Esophagus muscularis mucosa (tissue), 4 donors: ENCODE measurements at regions not wholly inside any gene's neighbourhood (a gene's known extent, or its start where the extent isn't known, plus 50 kb on each side); places are given as distances from the start of the nearest gene placed in this dataset.

Source experiments
- DNase-seq: peaks from one replicate; pipeline ENCODE4 v3.0.0-alpha.2; 2017; ENCODE audit errors: extremely low spot score
- H3K27ac ChIP-seq, 4 donors: fragments of 200-600 bp; sonication (generic); replicated peaks in 1 of 4; 1 replicate in 3 of 4; 2 replicates in 1 of 4; pipeline ENCODE4 v1.5.1; 2016 to 2019; ENCODE audit warnings: mild to moderate bottlenecking in 1 of 4
- H3K27me3 ChIP-seq, 4 donors: fragments of 200-600 bp; sonication (generic); one replicate each; pipeline versions ENCODE4 v1.5.1 to v1.6.0; 2016 to 2019
- H3K36me3 ChIP-seq, 4 donors: fragments of 200-600 bp; sonication (generic); one replicate each; pipeline ENCODE4 v1.5.1; 2016 to 2019
- H3K4me1 ChIP-seq, 4 donors: fragments of 200-600 bp; sonication (generic); one replicate each; pipeline ENCODE4 v1.5.1; 2016 to 2019
- H3K4me3 ChIP-seq, 4 donors: fragments of 200-600 bp; sonication (generic); 1 replicate in 2 of 4; 2 replicates in 2 of 4; pipeline ENCODE4 v1.5.1; 2016 to 2019; ENCODE audit warnings: mild to moderate bottlenecking in 4 of 4, moderate library complexity in 1 of 4
- H3K9me3 ChIP-seq, 4 donors: fragments of 200-600 bp; sonication (generic); 1 replicate in 3 of 4; 2 replicates in 1 of 4; pipeline ENCODE4 v1.5.1; 2016 to 2019
- CTCF ChIP-seq, 3 experiments: fragments of 200-600 bp in 2 of 3; fragments of 450-650 bp in 1 of 3; sonication (generic) in 2 of 3; IDR thresholded peaks; one replicate each; pipeline ENCODE4 v1.5.1; 2017 to 2019; ENCODE audit warnings: antibody characterized with exemption in 3 of 3, mild to moderate bottlenecking in 2 of 3, moderate library complexity in 1 of 3
- EP300 ChIP-seq: sonication (generic); formaldehyde crosslinking; IDR thresholded peaks from one replicate; pipeline ENCODE4 v1.6.1; 2017; ENCODE audit warnings: antibody characterized with exemption
- POLR2A ChIP-seq: fragments of 450-650 bp; IDR thresholded peaks from one replicate; pipeline ENCODE4 v1.6.1; 2017; ENCODE audit warnings: antibody characterized with exemption, moderate library complexity, mild to moderate bottlenecking, low read depth
- POLR2AphosphoS5 ChIP-seq, 2 donors: sonication (generic); formaldehyde crosslinking; IDR thresholded peaks; one replicate each; pipeline ENCODE4 v1.6.1; 2017; ENCODE audit warnings: antibody characterized with exemption in 2 of 2
- WGBS: methylation state at CpG from one replicate; pipeline ENCODE4 v1.1.5; 2018; 5-methylcytosine and 5-hydroxymethylcytosine counted together
- intact Hi-C: fragments of 100-400 bp; cut with DNase I; formaldehyde crosslinking; loops from one replicate; pipeline ENCODE4 v1.15.1; 2023

DNA sequence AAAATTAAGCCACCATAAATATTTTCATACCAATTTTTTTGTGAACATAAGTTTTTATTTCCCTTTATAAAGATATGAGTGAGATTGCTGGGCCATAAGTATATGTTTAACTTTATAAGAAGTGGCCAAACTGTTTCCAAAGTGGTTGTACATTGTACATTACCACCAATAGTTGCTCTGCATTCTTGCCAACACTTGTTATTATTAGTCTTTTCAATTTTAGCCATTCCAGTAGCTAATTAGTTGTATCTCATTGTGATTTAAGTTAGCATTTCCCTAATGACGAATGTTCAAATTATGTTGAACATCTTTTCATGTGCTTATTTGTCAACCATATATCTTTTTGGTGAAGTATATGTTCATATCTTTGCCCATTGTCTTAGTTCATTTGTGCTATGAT, 64.0 kb upstream of the DNAH14 start:
- 72% methylated on average over 1 of the region's 1 CpG for WGBS
- peaks cover 0 to 5% (median 0%) of the 10 kb centered on the region in 4 donors for H3K27me3 ChIP-seq
- H3K4me3 ChIP-seq, result no peak overlapping the region
- H3K36me3 ChIP-seq, result no peaks in the 10 kb centered on the region
- no peak for DNase-seq
- H3K4me1 ChIP-seq, result no peaks in the 10 kb centered on the region
- intact Hi-C loops, result no loop called here
- peaks cover 0 to 20% (median 4%) of the 10 kb centered on the region in 4 donors for H3K9me3 ChIP-seq
- no peak for TF ChIP-seq POLR2A
- no peak for TF ChIP-seq CTCF (IDR thresholded peaks at IDR 0.05)
- no peak for TF ChIP-seq POLR2AphosphoS5 (IDR thresholded peaks at IDR 0.05)
- no peak for TF ChIP-seq EP300
- H3K27ac ChIP-seq, result no peak overlapping the region

- DNase-seq, result no peak
- Histone ChIP-seq H3K27ac (no peak overlapping the region), H3K27me3 (peaks cover 0 to 5% (median 0%) of the 10 kb centered on the region in 4 donors), H3K9me3 (peaks cover 0 to 20% (median 4%) of the 10 kb centered on the region in 4 donors), H3K4me3 (no peak overlapping the region), H3K4me1 (no peaks in the 10 kb centered on the region), H3K36me3 (no peaks in the 10 kb centered on the region)
- TF ChIP-seq POLR2A (no peak), EP300 (no peak), POLR2AphosphoS5 (IDR thresholded peaks at IDR 0.05) (no peak), CTCF (IDR thresholded peaks at IDR 0.05) (no peak)
- intact Hi-C loops, result no loop called here
Observed at GRCh38 chr1:224866940-224867339, 62.5 kb upstream of the DNAH14 start.

- DNase-seq, result no peak
- Histone ChIP-seq H3K4me3 (no peak overlapping the region), H3K36me3 (no peaks in the 10 kb centered on the region), H3K27me3 (peaks cover 0 to 5% (median 0%) of the 10 kb centered on the region in 4 donors), H3K27ac (no peak overlapping the region), H3K9me3 (peaks cover 0 to 20% (median 4%) of the 10 kb centered on the region in 4 donors), H3K4me1 (peaks cover 0 to 3% (median 0%) of the 10 kb centered on the region in 4 donors)
- TF ChIP-seq POLR2AphosphoS5 (IDR thresholded peaks at IDR 0.05), result no peak
- TF ChIP-seq POLR2A, result no peak
- no peak for TF ChIP-seq CTCF (IDR thresholded peaks at IDR 0.05)
- no peak for TF ChIP-seq EP300
- intact Hi-C loops, result no loop called here
Observed at GRCh38 chr1:224867715-224868114, 61.8 kb upstream of the DNAH14 start.

GRCh38 chr1:224872832-224873433, 56.5 kb upstream of the DNAH14 start:
- Histone ChIP-seq H3K4me1 (peaks cover 0 to 32% (median 29%) of the 10 kb centered on the region in 4 donors), H3K36me3 (no peaks in the 10 kb centered on the region), H3K4me3 (no peak overlapping the region), H3K9me3 (no peaks in the 10 kb centered on the region), H3K27me3 (no peaks in the 10 kb centered on the region), H3K27ac (no peak overlapping the region)
- intact Hi-C loops, result no loop called here
- no peak for DNase-seq
- 46% methylated on average over 4 of the region's 4 CpGs for WGBS
- TF ChIP-seq CTCF (IDR thresholded peaks at IDR 0.05) (no peak), EP300 (no peak), POLR2A (no peak), POLR2AphosphoS5 (IDR thresholded peaks at IDR 0.05) (no peak)
